H1 (cell line): ENCODE measurements at regions not wholly inside any gene's neighbourhood (a gene's known extent, or its start where the extent isn't known, plus 50 kb on each side); places are given as distances from the start of the nearest gene placed in this dataset.

Experiments used
- CHD2 ChIP-seq: IDR thresholded peaks from 2 replicates; pipeline ENCODE4 v1.6.1; 2012; ENCODE audit warnings: low read length, improper control_type of control experiment
- CTCF ChIP-seq, 3 experiments: IDR thresholded peaks; 1 replicate in 2 of 3; 2 replicates in 1 of 3; pipeline versions ENCODE4 v1.5.1 to v1.6.1; 2011; ENCODE audit warnings: low read length in 3 of 3, mild to moderate bottlenecking in 3 of 3, inconsistent platforms in 2 of 3, low read depth in 1 of 3, moderate library complexity in 1 of 3; ENCODE audit not compliant: insufficient read depth in 1 of 3; ENCODE audit errors: control extremely low read depth in 1 of 3
- EZH2 ChIP-seq: fragments of 200-600 bp; sonication (generic); IDR thresholded peaks from 2 replicates; pipeline ENCODE4 v1.7.1; 2012; ENCODE audit warnings: low read depth, mild to moderate bottlenecking, moderate library complexity, low read length, inconsistent platforms; ENCODE audit not compliant: severe bottlenecking
- POLR2A ChIP-seq, 2 experiments: IDR thresholded peaks; 1 replicate in 1 of 2; 2 replicates in 1 of 2; pipeline ENCODE4 v1.6.1; 2011; ENCODE audit warnings: low read depth in 2 of 2, low read length in 2 of 2, mild to moderate bottlenecking in 2 of 2; ENCODE audit errors: control extremely low read depth in 1 of 2
- TEAD4 ChIP-seq: IDR thresholded peaks from 2 replicates; pipeline ENCODE4 v1.6.1; 2012; ENCODE audit warnings: low read depth, low read length, inconsistent platforms, mixed read lengths
- YY1 ChIP-seq: IDR thresholded peaks from 2 replicates; pipeline ENCODE4 v1.6.1; 2011; ENCODE audit warnings: low read depth, mild to moderate bottlenecking, low read length

- TF ChIP-seq CTCF (IDR thresholded peaks at IDR 0.05; ENCODE audit: control extremely low read depth in 1 of 3, insufficient read depth in 1 of 3, low read depth in 1 of 3, low read length in 3 of 3) = no peak
- no peak for TF ChIP-seq CHD2
- TF ChIP-seq EZH2 = no peak
- TF ChIP-seq POLR2A (IDR thresholded peaks at IDR 0.05; ENCODE audit: control extremely low read depth in 1 of 2, low read depth in 2 of 2, low read length in 2 of 2) = no peak
- no peak for TF ChIP-seq TEAD4
- TF ChIP-seq YY1 = no peak
Measured at GRCh38 chr10:6711408-6711841, 131.3 kb upstream of the PRKCQ start.
